ENCODE measurements at regions not wholly inside any gene's neighbourhood (a gene's known extent, or its start where the extent isn't known, plus 50 kb on each side); places are given as distances from the start of the nearest gene placed in this dataset.

DNA sequence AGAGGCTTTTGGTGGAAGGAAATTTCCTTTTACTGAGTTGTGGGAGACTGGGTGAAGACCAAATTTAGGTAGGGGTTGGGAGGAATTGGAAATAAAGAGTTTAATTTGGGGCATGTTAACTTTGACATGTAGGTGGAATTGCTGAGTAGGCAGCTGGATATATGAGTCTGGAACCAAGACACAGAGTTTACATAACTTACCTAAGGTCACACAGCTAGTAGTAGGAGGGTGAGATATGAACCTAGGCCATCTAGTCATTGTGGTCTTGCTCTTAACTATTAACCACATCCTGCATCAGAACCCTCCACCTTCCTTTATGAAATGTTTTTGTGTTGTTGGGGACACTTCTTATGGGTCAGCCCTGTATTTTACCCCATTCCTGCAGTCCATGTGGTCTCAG is 113.1 kb downstream of the ICOS start:
- Histone ChIP-seq H3K27me3 (no peaks in the 10 kb centered on the region), H3K9me3 (no peaks in the 10 kb centered on the region), H3K4me1 (no peaks in the 10 kb centered on the region), H3K36me3 (no peaks in the 10 kb centered on the region), H3K4me3 (no peak overlapping the region), H3K27ac (no peak overlapping the region)
- in situ Hi-C loops (cut with MboI; ENCODE audit: low pct_ligation_motif_present in 1 of 4, low pct_unique_long_range_greater_than_20kb in 1 of 4, low sequenced_read_pairs in 3 of 4), result no loop called here
- no peak for TF ChIP-seq EP300 (IDR thresholded peaks at IDR 0.05; ENCODE audit: low read depth)
- no peak for TF ChIP-seq POLR2A (IDR thresholded peaks at IDR 0.05)
- TF ChIP-seq POLR2AphosphoS5 (IDR thresholded peaks at IDR 0.05), result no peak
- TF ChIP-seq, protein P1, sequence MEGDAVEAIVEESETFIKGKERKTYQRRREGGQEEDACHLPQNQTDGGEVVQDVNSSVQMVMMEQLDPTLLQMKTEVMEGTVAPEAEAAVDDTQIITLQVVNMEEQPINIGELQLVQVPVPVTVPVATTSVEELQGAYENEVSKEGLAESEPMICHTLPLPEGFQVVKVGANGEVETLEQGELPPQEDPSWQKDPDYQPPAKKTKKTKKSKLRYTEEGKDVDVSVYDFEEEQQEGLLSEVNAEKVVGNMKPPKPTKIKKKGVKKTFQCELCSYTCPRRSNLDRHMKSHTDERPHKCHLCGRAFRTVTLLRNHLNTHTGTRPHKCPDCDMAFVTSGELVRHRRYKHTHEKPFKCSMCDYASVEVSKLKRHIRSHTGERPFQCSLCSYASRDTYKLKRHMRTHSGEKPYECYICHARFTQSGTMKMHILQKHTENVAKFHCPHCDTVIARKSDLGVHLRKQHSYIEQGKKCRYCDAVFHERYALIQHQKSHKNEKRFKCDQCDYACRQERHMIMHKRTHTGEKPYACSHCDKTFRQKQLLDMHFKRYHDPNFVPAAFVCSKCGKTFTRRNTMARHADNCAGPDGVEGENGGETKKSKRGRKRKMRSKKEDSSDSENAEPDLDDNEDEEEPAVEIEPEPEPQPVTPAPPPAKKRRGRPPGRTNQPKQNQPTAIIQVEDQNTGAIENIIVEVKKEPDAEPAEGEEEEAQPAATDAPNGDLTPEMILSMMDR (IDR thresholded peaks at IDR 0.05), result no peak
- DNase-seq, result no peak
- intact Hi-C loops (cut with DNase I; ENCODE audit: low total_unique reads), result no loop called here

DNA sequence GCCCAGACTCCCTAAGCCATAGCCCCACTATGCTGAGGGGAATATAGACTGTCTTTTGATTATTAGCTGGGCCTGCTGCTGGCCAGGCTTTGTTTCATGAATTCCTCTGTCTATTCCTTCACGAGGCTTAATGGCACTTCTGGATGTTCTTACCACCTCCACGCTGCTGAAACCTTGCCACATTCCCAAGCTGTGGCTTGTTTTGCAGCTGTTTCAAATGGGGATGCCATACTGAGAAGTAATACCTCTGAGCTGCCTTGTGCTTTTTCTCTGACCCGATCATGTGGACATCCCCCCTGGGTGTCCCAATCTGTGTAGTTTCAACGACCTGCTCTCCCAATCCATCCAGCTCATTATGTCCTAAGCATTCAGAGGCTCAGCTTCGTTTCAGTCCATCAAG is 114.1 kb downstream of the ICOS start:
- Histone ChIP-seq H3K4me1 (no peaks in the 10 kb centered on the region), H3K4me3 (no peak overlapping the region), H3K27ac (no peak overlapping the region), H3K27me3 (no peaks in the 10 kb centered on the region), H3K36me3 (no peaks in the 10 kb centered on the region), H3K9me3 (no peaks in the 10 kb centered on the region)
- WGBS, 2 donors (ENCODE audit: low coverage in 1 of 2), result 69% methylated on average over 2 to 5 of the region's 5 CpGs
- intact Hi-C loops (cut with DNase I; ENCODE audit: low total_unique reads) (no loop called here), in situ Hi-C loops (cut with MboI; ENCODE audit: low pct_ligation_motif_present in 1 of 4, low pct_unique_long_range_greater_than_20kb in 1 of 4, low sequenced_read_pairs in 3 of 4) (no loop called here)
- no peak for DNase-seq
- TF ChIP-seq, protein P1 (IDR thresholded peaks at IDR 0.05), result no peak
- TF ChIP-seq POLR2AphosphoS5 (IDR thresholded peaks at IDR 0.05) (no peak), EP300 (IDR thresholded peaks at IDR 0.05; ENCODE audit: low read depth) (no peak), POLR2A (IDR thresholded peaks at IDR 0.05) (no peak)

DNA sequence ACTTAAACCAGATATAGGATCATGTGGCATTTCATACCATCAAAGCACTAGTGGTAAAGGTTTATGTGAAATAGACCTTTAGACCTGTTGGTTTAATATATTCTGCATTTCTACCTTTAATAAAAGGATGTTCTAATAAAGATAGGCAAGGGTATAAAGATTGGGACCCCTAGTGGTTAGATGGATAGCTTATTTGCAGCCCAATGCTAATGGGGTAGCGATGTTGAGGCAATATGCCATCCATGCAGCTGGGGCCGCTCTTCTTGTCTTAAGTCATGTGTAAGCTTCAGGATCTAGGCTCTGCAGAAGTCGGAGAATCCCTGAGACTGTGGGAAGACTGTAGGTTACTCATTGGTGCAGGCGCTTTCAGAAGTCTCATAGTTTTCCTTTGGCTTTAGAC is 114.9 kb downstream of the ICOS start:
- TF ChIP-seq, protein P1 (IDR thresholded peaks at IDR 0.05), result peak in 2 of 5 experiments; percentile 12 to 14
- TF ChIP-seq EP300 (IDR thresholded peaks at IDR 0.05; ENCODE audit: low read depth), result no peak
- H3K27me3 ChIP-seq, result no peaks in the 10 kb centered on the region
- no peak for DNase-seq
- H3K9me3 ChIP-seq, result no peaks in the 10 kb centered on the region
- in situ Hi-C loops (cut with MboI; ENCODE audit: low pct_ligation_motif_present in 1 of 4, low pct_unique_long_range_greater_than_20kb in 1 of 4, low sequenced_read_pairs in 3 of 4) (no loop called here), intact Hi-C loops (cut with DNase I; ENCODE audit: low total_unique reads) (no loop called here)
- WGBS, 2 donors (ENCODE audit: low coverage in 1 of 2), result 90 to 94% methylated on average over 4 of the region's 4 CpGs
- no peaks in the 10 kb centered on the region for H3K4me1 ChIP-seq
- no peak overlapping the region for H3K4me3 ChIP-seq
- H3K36me3 ChIP-seq, result no peaks in the 10 kb centered on the region
- no peak overlapping the region for H3K27ac ChIP-seq

DNA sequence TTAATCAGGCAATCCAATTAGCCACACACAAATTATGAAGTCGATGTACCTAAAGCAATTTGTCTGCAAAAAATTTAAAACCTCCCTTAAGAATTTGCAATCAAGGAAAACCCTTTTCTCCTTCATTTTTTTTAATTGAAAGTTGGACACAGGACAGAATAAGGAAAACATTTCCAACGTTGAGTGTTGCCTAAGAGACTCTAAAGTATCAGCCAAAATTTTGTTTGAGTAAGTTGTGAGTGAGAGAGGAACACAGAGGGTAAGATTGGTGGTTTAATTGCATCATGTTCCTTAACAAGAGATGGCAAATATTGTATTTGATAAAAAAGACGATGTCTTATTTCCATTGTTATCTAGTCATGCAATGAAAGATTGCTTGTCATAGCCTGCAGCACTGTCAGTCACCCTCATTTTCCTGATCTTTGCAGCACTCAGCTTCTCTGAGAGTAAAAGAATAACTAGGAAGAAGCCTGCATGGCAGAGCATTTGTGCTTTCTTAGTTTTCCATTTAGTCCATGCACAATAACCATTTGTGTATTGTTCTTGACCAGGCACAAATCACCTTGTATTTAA is 115.5 kb downstream of the ICOS start:
- no peak for DNase-seq
- H3K27me3 ChIP-seq, result no peaks in the 10 kb centered on the region
- H3K27ac ChIP-seq, result no peak overlapping the region
- H3K36me3 ChIP-seq, result no peaks in the 10 kb centered on the region
- in situ Hi-C loops (cut with MboI; ENCODE audit: low pct_ligation_motif_present in 1 of 4, low pct_unique_long_range_greater_than_20kb in 1 of 4, low sequenced_read_pairs in 3 of 4) (no loop called here), intact Hi-C loops (cut with DNase I; ENCODE audit: low total_unique reads) (no loop called here)
- 44 to 56% methylated on average over 3 of the region's 3 CpGs for WGBS, 2 donors (ENCODE audit: low coverage in 1 of 2)
- H3K4me1 ChIP-seq, result no peaks in the 10 kb centered on the region
- no peaks in the 10 kb centered on the region for H3K9me3 ChIP-seq
- H3K4me3 ChIP-seq, result no peak overlapping the region
- TF ChIP-seq, protein P1 (IDR thresholded peaks at IDR 0.05), result no peak
- TF ChIP-seq POLR2A (IDR thresholded peaks at IDR 0.05) (no peak), EP300 (IDR thresholded peaks at IDR 0.05; ENCODE audit: low read depth) (no peak), POLR2AphosphoS5 (IDR thresholded peaks at IDR 0.05) (no peak)
